CD4-positive, alpha-beta T cell treated with Interleukin-17A for 1 hour (primary cell): ENCODE measurements at regions not wholly inside any gene's neighbourhood (a gene's known extent, or its start where the extent isn't known, plus 50 kb on each side); places are given as distances from the start of the nearest gene placed in this dataset.

Source experiments
- DNase-seq: peaks from one replicate; pipeline ENCODE4 v3.0.0-alpha.2; 2020

DNA sequence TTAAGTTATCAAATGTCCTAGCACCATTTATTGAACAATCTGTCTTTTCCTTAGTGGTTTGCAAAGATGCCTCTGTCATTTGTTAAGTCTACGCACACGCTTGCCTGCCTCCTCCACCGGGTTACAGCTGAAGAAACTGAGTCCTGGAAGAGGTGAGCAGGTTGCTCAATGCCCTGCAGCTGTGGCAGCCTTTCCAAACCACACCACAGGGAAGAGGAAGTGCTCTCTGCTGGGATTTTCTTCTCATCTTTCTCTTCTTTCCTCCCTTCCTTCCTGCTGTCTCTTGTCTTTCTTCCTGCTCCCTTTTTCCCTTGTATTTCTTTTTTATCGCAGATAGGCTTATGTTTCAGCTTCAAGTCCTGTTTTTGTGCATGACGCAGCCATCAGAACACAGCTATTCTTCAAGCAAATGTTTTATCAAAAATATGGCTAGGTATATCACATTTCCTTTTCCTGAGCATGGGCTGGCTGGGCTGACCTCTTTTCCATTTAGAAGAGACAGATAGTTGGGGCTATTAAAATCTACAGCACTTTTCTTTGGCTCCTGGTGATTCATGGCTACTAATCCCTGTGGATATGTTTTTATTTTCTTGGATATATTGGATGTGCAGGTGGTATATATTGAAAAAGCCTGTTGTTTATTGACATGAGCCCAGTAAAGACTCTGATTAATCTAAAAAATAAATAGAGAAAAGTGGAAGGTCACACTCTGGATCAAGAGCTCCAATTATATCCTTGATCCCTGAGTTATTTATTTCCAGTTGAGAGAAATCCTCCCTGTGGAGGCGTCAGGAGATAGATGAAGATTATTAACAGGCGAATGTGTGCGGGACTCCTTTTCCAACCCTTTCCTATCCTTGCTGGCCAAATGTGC is 214.6 kb downstream of the TSN start:
- DNase-seq, result no peak

DNA sequence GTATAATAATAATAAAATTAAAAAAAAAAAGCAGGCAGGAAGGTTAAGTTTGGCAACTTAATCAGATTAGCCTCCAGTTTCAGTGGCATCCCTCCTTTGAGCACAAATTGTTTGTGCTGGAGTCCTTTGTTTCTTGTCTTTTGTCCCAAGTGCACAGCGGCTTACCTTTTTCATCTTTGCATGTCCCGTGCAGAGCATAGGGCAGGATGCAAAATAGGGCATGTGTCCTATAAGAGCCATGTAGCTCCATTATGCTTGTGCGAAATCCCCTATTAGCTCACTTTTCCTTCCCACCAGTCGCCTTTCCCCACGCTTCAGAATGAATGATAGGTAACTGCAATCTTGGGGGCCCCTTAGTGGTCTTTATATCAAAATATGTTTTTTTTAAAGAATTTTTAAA is 216.8 kb downstream of the TSN start:
- DNase-seq, result no peak

DNA sequence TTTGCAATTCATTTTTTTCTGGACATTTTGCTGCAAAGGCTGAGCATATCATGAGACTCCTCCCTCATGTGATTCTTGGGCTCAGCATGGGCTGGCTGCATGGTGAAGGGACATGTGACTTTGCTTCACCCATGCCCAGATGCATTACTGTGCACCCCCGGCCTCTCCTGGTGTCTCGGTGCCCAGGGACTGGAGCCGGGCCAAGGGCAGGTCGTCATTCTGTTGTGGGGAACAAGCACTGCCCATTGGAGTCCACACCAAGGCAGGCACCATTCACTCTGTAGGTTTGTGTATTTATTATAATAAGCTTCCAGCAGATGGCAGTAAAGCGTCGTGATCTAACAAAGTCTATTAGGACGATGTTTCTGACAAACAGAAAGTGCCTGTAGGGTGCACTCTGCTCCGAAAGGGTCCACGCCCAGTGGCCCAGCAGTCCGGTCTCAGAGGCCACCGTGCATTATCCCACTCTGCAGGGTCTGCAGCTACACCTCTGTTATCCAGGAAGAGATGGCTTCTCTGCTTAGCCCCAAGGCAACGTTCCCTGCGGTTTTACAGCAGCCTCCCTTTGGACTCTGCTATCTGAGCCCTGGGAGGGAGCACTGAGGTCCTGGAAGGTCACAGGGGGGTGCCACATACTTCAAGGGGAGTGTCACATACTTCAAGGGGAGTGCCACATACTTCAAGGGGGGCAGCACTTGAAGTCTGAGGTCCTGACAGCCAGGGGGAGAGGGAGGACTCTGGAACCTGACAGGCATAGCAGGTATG is 219.6 kb downstream of the TSN start:
- DNase-seq, result peak; percentile 66

DNA sequence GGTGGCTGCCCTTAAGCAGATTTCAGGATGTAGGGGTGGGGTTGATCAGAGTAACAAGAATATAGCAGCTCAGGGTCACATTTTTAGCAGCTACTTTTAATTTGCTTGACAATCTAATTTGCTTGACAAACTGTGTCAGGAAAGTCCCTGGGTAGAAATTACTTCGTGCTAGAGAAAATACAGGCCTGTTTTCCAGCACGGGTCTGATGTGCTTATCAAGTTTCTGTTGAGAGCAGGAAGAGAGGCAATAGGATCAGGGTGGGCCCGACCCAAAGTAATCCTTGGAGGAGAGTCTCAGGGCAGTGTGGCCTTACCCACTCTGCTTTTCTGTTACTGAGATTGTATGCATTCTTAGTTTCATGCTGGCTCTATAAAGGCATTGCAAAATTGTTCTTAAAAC is 221.5 kb downstream of the TSN start:
- no peak for DNase-seq

DNA sequence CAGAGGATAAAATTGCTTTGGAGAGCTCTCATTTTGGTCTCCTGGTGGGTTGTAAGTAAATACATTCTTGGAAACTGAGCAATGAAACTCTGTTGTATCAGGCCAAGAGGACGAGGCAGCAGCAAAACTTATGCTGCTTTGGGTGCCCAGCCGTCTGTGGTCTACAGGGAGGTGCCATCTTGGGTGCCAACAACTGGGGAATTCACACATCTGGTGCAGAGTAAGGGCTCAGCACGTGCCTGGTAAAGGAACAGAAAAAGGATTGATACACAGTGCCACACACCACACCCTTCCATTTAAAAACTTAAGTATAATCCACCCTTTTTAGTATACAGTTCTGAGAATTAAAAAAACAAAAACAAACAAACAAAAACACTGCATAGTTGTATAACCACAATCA is 221.9 kb downstream of the TSN start:
- no peak for DNase-seq

DNA sequence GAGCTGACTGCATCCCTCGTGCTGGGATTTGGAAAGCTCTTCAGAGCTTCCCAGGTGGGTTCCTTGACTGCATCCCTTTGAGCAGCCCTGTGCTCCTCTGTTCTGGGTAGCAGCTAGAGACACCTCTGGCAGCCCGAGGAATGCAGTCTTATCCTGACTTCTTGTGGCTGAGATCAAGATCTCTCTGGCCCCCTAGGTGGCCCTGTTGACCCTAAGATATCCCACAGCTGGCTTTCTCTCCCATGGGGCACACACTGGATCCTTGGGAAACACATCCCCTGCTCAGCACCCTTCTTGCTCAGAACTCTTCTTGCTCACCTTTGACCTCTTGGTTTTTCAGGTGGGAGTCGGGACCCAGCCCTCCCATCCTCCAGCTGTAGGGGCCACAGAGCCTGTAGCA is 237.2 kb downstream of the TSN start:
- DNase-seq, result no peak

DNA sequence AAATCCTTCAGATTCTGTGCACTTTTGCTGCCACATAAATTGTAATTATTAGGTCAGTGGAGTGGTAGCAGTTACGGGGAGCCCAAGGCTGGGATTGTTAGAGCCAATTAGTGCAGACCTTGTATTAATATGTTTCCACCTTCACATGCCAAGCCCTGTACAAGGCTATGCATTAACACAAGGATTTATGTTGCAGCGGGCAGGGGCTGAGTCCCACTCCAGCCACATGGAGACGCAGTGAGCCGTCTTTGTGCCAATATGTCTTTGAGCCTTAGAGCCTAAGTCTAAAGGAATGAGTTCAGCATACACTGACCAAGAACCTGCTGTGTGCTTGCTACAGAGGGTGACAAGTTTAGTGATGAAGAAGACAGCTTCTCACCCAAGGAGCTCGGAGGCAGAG is 238.2 kb downstream of the TSN start:
- no peak for DNase-seq

DNA sequence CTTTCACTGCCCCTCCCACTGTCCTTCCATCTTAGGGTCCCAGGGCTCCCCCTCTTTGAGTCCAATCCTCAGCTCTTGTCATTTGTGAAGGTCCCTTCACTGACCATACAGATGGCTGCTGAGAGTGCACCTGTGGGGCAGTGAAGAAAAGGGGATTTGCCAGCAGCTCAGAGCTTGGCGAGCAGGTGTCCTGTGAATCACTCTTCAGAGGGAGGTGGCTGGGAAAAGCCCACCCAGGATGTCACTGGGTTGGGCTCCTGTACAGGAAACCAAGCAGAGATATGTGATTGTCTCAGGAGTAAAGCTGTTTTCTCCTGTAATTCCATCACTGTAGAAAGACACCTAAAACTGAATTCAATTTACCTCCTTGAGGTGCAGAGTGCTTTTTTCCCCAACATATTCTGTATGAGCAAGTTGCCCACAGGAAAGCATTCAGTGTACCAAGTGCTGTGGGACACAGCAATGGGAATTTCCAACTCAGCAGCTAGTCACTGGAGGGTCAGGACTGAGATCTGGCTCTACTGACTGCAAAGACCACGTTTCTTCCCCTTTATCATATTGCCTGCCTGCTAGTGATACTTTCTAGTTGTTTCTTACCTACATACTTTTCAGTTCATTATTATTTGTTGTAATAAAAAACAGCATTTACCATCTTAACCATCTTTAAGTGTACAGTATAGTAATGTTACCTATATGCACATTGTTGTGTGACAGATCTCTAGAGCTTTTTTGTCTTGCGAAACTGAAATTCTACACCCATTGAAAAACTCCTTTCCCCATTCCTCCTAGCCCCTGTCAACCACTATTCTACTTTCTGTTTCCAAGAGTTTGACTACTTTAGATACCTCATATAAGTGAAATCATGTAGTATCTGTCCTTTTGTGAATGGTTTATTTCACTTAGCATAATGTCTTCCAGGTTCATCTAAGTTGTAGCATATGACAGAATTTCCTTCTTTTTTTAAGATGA is 239.1 kb downstream of the TSN start:
- DNase-seq, result no peak

DNA sequence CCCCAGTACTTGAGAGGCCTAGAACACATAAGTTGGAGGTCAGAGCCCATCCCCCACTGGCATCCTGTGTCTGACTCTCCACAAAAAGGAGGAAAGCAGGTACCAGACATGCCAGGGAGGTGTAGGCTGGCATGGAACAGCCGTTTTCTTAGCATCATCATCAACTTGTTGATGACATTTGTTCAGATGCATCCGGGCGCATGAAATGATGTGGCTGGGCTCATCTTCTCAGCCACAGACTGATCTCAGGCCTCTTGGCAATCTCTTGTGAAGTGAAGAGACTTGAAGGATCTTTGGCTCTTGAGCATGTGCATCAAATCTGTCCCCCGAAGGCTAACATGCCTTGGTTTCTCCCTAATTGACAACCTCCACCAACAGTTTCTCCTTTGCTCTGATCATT is 243.3 kb downstream of the TSN start:
- no peak for DNase-seq

DNA sequence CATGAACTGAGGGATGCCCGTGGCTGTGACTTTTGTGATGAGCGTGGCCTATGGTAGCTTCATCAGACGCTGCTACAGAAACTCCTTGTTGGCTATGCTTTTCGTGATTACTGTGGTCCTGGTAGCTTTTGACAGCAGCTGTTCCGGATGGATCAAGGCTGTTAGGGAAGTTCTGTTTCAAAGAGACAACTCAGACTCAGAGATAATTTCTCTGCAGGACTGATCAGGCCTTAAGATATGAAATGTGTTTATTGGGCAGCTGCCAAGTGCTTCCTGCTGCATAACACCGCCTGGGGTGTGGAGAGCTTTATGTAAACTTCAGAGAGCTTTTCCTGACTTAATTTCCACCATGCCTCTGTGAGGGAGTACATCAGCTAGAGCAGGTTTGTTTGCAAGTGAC is 243.8 kb downstream of the TSN start:
- no peak for DNase-seq

DNA sequence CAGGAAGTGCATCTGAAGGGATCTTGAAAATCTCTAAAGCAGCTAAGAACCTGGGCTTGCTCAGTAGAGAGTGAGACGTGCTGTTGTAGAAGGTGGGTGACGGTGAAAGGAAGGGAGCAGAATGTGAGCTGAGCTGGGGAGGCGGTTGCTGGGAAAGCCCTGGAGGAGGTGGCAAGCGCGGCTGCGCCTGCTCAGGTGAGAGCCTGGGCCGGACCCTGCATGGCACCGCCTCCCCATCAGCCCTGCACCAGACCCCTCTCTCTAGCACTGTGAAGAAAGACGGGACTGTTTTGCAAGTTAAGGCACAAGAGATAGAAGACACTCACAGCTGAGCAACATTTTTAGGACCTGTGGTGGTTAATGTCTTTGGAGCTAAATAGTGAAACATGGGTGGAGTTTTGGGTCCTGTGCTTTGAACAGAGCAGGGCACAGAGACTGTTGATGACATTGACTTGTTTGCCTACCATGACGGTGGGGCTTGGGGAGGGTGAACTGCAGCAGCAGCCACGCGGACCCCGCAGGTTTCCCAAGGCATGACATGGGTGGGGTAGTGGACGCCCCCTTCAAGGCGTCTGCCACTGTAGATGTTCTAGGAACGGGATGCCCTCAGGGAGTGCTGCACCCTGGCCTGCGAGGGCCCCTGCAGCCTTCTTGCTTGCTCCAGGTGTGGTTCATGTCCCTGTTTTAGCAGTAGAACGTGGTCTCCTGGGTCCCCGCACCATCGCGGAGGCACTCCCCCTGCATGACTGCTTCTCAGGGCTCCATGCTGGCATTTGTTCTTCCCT is 245.3 kb downstream of the TSN start:
- no peak for DNase-seq

DNA sequence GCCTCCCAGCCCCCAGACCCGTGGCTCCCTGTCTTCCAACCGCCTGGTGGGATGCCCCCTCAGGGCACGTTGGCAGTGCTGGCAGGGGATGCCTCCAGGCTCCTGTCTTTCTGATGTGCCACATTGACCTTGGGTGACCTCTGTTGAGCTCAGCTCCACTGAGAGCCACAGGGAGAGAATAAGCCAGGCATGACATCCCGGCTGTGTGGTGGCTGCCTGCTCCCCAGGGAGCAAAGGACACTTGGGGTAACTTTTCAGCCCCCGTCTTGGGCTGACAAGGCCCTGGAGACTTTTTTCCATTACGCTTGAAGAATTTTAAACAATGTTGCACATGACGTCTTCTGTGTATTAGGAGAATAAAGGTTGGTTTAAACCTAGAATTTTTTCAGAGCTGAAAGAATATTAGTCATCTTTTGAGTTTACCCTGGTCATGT is 246.0 kb downstream of the TSN start:
- no peak for DNase-seq

DNA sequence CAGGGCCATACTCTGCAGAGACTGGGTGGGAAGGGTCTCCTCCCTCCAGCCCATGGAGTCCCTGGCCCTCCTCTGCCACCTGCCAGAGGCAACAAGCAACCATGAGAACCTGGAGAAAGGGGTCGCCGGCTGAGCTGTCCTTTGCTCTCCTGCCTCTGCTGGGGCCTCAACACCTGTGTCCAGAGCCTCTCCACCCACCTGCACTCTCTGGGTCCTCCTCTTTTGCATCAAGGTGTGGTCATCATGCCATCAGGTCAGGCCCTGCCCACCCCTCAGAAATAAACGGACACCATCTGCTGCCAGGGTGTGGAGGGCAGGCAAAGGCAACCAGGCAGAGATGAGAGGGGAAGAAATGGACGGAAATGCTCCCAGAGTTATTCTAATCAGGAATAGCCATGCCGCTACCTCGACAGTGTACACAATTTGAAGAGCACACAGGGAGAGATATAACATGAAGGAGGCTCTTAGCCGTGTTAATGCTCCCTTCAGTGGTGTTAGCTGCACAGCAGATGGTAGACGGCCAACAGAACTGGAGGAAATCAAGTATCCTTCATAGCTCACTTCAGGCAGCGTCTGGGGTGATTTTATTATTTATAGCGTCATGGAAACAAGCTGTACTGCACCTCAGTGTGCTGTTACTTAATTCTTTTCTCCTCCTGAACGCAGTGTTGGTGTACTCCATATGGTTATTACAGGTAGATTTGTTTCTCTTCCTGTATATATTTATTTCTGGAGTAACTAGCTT is 247.9 kb downstream of the TSN start:
- no peak for DNase-seq

DNA sequence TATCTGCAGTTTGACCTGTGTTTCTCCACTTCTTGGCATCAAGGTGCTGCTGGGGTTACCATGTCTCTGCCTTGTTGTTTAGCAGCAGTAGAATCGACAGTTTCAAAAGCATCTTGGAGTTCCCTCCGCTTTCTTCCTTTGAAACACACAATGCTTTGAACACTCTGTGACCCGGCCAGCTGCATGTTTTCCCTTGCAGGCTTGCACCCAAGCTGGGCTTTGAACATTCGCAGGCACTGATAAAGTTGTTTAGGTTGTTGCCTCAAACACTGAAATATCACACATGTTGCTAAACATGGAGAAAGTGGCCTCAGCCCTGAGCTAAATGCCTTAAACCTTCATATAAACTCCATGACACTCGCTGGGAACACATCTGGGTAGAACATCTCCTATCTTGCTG is 251.7 kb downstream of the TSN start:
- DNase-seq, result no peak

DNA sequence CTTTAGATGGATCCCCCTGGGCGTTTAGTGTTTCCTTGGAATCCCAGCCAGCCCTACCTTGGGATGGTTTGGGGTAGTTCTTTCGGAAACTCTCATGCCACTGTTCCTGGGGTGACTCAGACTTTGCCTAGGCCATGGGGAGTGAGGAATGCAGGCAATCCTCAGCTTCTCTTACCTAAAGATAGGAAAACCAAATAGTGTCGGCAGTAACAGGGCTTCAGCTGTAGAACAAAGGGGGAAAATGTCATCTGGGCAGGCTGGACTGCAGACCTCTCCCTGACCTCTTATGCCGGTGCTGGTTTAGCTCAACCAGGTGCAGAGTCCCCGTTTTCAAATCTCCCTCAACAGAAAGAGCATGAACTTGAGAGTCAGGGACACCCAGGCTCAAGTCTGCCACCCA is 252.1 kb downstream of the TSN start:
- no peak for DNase-seq

DNA sequence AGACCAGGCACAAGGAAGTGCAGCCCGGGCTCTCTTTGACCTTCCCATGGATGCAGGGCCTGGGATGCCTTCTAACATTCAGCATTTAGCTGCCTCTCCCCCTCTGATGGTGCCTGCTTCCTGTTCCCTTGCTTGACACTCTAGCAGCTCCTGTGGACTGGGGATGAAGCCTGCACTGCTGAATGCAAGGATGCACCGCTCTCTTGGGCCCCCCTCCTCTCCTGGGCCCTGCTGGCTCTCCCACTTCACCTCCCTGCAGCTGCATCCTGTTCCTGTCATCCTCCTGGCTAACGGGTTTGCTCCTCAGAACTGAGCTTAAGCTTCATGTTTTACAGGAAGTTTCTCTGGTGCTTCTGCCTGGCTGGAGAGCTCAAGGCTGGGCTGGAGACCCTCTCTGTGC is 254.1 kb downstream of the TSN start:
- no peak for DNase-seq

DNA sequence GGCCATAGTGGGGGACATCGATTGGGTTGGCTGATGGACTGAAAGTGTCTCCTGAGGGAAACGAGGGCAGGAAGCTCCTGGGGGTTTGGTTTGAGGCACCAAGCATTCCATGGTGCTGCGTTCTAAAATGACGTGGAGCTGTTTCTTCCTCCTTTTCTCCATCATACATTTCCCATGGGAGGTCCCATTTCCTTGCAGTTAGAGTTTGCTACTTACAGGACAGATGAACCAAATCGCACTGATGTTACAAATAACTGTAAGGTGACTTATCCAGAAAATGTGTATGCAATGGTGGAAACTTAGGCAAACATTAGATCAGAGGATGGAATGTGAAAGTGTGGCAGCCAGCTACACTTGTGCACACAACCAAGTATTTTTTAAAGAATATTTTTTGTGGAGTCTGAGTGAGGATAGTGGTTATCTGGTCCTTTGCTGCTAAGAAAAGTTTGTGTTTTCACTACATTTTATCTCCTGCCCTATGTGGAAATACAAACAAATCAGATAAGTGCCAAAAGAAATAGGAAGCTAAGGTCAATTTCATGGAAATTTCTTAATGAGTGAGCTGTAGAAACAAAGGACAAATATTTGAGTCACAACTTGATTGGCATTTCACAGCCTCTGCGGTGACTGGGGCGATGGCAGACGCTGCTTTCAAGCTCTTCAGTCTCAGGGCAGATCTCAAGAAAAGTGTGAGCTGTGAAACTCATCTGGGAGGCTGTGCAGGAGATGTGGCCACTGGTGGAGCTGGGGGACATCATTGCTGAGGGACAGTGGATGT is 256.2 kb downstream of the TSN start:
- no peak for DNase-seq

DNA sequence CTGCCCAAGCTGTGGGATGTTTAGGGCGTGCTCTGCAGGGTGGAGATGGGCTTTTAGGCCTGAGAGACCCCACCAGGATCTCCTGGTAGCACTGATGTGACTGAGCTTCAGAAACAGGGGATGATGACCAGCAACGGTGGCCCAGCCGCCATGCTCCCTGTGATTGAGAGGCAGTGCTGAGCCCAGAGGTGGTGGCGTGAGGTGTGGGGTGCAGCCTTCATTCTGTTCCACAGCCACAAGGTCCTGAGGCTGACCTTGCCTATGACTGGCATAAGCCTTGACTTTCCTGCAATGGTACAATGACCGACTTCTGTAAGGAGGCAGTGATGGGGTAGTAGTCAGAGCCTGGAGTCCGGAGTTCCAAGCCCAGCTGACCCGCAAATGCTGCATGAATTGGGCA is 263.3 kb downstream of the TSN start:
- DNase-seq, result no peak

DNA sequence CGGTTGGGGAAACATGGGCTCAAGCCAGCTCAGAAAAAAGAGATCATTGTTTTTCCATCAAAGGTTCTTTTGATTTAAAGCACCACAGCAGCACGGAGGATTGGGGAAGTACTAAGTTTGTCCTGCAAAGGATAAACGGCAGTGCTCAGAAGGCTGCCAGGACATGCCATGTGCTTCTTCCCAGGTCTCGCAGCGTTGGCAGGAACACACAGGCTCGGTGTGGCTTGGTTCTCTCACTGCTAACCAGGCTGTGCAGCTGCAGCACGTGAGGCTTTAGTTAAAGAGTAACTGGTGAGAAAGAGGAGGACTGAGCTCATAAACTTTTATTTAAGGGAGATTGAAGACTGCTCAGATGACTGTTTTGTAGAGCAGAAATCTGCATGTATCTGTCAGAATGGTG is 264.3 kb downstream of the TSN start:
- no peak for DNase-seq

DNA sequence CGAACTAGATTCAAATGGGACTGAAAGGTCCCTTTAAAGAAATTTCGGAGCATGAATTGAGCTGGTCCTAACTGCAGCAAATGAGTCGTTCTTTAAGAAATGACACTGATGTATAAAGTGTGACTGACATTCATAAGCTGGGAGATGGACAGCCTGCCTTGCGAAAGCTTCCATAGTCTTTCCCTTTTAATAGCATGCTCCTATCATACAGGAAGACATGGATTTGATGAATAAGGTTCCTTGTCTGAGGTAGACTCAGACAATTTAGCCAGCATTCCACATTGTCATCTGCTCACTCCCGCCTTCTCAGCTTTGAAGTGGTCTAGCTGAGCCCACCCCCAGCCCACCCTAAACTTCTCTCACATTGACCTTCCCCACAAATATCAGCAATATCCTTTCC is 264.9 kb downstream of the TSN start:
- no peak for DNase-seq

DNA sequence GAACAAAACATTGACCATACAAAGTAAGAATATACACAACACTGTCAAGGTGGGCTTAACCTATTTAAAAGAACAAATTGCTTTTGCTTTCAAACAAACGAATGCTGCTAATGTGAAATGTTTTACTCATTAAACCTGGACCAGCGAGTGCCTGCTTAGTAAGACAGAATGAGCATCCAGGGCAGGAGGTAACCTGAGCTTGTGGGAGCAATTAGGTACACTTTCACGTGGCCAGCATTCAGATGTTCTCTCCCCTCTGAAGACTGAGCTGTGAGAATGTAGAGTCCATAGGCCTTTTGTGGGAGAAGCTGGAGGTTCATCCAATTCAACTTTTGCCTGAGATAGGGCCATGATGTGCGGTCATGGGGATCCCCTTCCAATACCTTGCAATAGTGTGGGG is 266.5 kb downstream of the TSN start:
- DNase-seq, result no peak
